NCI-H2029 (cell line): ENCODE measurements at regions not wholly inside any gene's neighbourhood (a gene's known extent, or its start where the extent isn't known, plus 50 kb on each side); places are given as distances from the start of the nearest gene placed in this dataset.

Source experiments
- DNase-seq: peaks from one replicate; lab custom pipeline; 2025; lab: John Stamatoyannopoulos, UW

DNA sequence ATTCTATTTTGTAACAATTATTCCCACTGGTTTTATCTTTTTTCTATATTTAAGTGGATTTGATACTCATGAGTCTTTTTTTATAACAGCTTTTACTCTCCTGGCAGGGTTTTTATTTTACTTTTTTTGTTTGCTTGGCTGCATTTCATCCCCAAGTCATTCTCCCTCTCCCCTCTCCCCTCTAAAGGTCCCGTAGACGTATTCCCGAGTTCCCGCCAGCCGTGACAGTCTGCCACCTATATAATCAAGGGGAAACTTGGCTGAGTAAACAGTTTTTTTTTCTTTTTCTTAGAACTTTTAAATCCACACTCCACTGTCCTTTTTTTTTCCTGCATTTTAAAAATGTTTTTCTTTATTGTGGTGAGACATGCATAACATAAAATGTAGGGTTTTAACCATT, 433.1 kb upstream of the HS6ST1 start:
- DNase-seq: no peak

GRCh38 chr2:128752691-128753263, 434.1 kb upstream of the HS6ST1 start:
- DNase-seq: no peak

DNA sequence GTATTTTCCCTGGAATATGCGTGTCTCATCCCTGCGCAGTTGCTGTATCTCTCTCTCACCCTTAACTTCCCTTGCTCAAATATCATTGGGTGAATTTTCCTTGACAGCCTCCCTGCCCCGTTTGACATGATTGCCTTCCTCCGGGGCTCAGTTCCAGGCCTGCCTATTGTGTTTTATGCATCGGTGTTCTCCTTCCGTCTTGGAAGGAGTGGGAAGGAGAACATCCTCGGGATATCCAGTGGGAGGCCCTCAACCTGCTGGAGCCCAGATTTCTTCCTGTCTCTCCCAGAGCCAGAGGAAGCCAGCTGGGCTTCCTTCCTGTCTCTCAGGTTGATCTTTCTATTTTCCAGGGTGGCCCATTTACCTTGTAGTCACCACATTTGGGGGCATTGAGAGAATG, 434.7 kb upstream of the HS6ST1 start:
- DNase-seq: no peak

DNA sequence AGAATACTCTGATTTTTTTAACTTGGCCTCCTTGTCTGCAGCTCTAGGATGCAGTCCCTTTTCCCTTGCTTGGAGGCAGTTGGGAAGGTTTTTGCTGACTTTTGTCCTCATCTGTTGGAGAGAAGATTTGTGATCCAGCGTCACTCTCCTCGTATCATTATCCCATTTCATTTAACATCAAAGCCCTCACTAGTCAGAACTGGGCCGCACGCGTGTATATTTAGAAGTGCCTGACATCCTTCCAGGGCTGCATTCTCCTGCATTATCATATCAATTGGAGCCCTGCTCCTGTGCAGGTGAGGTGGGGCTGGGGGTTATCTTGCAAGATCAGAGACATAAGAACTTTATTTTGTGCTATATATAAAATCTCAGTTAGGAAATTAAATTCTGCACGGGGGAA, 435.1 kb upstream of the HS6ST1 start:
- DNase-seq: no peak

GRCh38 chr2:128754246-128754724, 435.6 kb upstream of the HS6ST1 start:
- DNase-seq: no peak

- no peak for DNase-seq
These were observed 437.2 kb upstream of the HS6ST1 start for GRCh38 chr2:128755695-128756364.

DNA sequence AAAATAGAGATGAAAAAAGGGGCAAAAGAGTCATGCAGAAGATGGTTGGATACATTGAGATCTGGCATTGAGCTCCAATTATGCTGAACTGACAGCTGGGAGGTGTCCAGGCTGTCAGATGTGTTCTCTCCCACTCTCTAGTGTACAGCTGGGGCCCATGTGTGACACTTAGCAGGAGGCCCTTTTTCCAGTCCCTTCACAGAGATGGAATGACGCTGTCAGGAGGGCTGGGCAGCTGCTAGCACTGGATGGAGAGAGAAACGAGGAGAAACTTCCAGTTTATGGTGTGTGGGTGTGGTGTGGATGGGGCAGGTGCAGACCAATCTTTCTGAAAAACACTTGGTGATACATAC, 437.7 kb upstream of the HS6ST1 start:
- DNase-seq: no peak

- DNase-seq: no peak
These were observed 447.1 kb upstream of the HS6ST1 start for GRCh38 chr2:128765811-128766210.

- DNase-seq: no peak
These were observed 449.4 kb upstream of the HS6ST1 start for GRCh38 chr2:128768041-128768440.

DNA sequence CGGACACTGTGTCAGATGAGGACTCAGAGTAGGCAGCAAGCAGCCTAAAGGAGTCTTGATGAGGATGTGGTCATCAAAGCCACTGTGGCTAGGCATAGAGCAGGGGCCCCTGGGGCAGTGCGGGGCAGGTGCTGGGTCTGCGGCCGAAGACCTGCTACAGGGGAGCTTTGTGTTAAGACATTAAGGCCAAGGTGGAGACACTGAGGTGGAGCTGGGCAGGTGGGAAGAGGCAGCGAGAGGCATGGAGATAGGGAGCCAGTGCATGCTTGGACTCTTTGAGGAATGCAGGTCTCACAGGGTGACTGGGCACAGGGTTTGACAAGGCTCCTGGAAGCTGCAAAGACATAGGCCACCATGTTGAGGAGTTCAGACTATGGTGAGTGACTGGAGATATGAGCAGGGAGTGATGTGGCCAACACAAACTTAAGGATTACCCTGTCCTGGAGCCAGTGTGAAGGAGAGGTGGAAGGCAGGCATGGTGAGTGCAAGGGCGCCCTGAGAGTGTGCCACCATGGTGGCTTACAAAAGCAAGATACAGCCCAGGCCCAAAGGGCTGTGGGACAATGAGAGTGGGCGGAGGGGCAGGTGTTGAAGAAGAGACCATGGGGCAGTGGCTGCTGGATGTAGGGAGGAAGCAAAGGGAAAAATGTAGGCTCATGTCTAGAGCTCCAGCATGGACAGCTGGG, 450.9 kb upstream of the HS6ST1 start:
- DNase-seq: no peak

- no peak for DNase-seq
These were observed 451.7 kb upstream of the HS6ST1 start for GRCh38 chr2:128770143-128771085.

DNA sequence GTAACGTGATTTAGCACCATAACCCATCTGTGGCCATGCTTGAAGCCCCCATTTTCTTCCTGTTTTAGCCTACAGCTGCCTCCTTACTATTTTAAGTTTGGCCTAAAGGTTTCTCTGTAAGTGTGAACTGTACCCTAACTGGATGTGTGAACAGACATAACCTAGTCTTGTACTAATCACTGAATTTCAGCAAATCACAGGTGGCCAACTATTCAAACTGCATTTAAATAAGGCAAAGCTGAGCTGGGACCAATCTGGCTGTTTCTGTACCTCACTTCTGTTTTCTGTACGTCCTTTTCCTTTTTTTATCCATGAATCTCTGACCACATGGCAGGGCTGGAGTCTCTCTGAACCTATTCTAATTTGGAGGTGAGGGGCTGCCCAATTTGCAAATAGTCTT, 452.7 kb upstream of the HS6ST1 start:
- no peak for DNase-seq

GRCh38 chr2:128772671-128773070, 454.0 kb upstream of the HS6ST1 start:
- DNase-seq: no peak

DNA sequence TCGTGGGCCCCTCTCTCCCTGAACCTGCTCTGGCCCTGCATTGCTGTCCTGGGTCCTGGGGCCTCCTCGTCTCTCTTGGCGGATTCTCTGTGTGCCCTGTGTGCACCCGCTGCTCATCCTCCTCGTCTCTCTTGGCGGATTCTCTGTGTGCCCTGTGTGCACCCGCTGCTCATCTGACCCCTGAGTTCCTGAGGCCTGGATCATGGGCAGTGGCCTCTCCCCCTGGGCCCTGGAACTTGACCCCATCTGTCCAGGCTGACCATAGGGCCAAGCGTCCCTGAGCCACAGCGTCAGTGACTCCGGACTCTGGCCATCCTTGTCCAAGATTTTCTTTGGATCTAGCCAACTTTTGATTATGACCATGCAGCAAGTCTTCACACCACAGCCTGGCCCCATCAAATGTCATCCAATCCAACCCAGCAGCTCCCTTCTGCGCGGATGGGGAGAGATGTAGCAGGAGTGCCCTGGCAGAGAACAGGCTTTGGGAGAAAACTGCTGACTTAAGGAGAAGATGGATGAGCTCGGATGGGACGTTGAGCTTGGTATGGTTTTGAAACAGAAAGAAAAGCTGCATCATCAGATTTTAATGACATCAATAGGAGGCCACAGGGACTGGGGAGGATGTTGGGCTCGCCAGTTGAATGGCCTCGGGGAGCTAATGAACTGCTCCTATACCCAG, 455.1 kb upstream of the HS6ST1 start:
- no peak for DNase-seq

DNA sequence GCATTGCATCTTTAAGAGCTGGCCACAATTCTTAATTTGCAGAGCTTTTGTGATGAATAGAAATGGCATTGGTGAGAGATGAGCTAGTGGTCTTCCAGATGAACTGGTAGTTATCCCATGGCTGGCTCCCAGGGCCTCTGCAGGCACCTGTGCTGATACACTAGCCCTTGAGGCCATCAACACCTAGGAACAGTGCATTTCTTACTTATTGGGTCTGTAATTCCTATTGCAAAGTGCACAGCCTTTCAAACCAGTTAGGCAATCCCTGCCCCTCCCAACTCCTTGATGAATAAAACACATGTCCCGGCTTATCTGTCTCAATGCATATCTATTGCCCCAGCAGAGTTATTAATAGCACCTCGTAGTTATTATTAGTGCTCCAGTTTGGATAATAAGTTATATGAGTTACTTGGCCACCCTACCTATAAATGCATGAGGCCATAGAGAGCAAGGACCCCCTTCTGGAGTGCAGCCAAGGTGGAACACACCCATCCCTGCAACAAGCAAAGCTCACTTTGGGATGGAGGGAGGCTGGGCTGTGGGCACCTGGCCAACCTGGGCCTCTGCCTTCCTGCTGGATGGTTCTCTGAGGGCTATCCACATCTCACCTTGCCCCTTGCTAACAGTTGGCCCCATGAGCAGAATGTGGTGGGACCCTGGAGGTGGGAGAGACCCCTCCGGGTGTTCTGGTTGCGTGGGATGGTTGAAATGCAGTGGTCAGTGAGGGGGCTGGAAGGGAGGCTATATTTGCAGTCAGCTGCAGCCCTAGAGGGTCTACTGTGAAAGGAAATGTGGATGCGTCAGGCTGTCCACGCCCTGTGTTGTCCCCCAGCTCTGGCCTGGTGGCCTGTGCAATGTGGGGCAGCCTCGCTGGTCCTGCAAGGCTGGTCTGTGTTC, 455.9 kb upstream of the HS6ST1 start:
- DNase-seq: no peak

DNA sequence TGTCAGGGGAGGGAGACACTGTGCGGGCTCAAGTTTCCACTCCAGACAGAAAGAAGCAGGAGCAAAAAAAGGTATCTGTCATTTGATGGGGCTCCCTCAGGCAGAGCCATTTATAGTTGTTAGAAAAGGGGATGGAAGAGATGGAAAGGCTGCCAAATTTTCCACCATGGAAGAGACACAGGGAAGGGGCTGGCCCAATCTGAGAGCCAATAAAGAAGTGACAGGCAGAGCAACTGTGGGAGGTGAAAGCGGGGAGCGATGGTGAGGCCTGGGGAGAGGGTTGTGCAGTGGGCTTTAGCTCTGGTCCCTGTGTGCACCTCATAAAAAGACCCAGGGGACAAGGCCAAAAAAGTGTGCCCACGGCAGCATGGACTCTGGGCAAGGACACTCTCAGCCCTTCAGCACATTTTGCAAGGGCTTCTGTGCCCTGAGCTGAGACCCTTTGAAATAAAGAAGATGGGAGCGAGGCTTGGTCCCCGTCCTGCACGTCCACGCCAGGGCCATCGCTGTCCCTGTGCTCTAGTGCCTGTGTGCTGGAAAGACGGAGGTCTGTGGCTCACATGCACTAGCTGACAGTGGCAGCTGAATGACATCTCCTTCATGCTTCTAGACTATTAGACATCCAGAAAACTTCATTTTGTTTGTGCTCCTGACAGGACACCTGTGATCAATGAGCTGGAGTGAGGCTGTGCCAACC, 456.7 kb upstream of the HS6ST1 start:
- no peak for DNase-seq

- no peak for DNase-seq
These were observed 457.2 kb upstream of the HS6ST1 start for GRCh38 chr2:128775914-128776285.

DNA sequence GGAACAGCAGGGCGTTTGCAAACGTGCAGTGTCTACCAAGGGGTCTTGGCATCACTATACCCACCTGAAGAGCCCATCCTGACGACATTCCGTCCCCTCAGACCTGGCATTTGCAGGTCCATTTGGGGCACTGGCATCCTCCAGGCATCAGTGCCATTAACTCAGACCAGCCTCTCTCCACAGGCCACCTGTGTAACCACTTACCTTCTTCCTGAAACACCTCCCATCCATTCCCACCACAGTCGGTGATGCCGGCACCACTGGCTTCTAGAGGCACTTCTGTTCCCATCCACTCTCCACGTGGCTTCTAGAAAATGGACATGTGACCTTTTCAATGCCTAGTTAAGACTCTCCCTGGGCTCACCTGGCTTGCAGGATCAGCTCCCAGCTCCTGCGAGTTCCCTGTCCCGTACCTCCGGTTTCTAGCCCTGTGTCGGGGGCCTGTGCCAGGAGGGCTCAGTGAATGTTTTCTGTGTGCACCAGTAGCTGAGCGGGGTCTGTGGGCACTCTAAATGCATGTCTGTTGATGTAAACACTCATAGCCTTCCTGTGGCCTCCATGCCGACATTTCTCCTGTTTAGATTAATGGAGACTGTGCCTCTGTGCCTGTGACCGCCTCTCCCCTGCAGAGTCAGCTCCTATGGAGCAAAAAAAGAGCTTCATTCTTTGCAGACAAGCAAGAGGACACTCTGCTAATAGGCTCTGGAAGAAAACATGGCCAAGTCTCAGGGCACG, 458.0 kb upstream of the HS6ST1 start:
- DNase-seq: no peak

DNA sequence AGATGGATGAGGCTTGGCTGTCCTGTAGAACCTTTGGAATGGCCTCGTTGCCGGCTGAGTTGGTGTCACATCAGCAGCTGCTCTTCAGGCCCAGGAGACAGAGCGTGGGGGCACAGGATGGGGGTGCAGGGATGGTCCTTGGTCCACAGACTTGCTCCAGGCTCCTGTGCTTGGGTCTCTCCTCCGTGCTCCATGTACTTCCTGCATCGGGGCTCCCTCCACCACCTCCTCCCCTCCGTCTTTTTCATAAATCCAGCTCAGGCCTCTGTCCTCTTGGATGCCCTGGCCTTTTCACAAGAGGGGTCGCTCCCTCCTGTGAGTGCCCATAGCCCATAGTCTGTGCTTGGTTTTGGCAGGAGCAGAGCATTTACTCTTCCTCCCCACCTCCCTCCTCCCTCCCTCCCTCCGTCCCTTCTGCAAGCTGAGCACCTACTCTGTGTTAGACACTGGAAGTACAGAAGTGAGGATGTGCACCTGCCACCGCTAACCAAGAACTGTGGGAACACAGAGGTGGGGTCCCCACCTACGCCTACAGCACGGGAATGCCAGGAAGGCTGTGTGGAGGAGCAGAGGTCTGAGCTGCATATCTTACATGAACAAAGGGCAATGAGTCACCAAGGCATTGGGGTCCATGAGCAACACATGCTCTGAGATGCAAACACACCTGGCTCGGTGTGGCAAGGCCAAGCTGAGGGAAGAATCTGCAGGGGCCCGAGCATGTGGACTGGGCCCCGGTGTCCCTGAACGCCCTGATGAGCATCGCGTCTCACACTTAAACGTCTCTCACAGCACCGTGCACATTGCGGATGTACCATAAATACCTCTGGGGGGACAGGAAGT, 458.7 kb upstream of the HS6ST1 start:
- no peak for DNase-seq
